Esophagus squamous epithelium (tissue), 5 donors: ENCODE measurements at regions not wholly inside any gene's neighbourhood (a gene's known extent, or its start where the extent isn't known, plus 50 kb on each side); places are given as distances from the start of the nearest gene placed in this dataset.
"Not testable (repeated sequence)": the region's sequence is repeated elsewhere in the genome, so short reads cannot be mapped to it uniquely, and the experiment has no call there.

Experiments used
- DNase-seq: peaks from one replicate; lab custom pipeline; 2025; lab: John Stamatoyannopoulos, UW
- H3K27ac ChIP-seq, 4 donors: fragments of 200-600 bp; sonication (generic); one replicate each; pipeline ENCODE4 v1.5.1; 2016 to 2019; ENCODE audit warnings: mild to moderate bottlenecking in 1 of 4
- H3K27me3 ChIP-seq, 4 donors: fragments of 200-600 bp; sonication (generic); 1 replicate in 3 of 4; 2 replicates in 1 of 4; pipeline versions ENCODE4 v1.5.1 to v1.6.0; 2017 to 2021; ENCODE audit warnings: antibody characterized with exemption in 1 of 4
- H3K36me3 ChIP-seq, 3 donors: fragments of 200-600 bp; sonication (generic); one replicate each; pipeline ENCODE4 v1.5.1; 2016 to 2019
- H3K4me1 ChIP-seq, 3 donors: fragments of 200-600 bp; sonication (generic); one replicate each; pipeline ENCODE4 v1.5.1; 2017 to 2019
- H3K4me3 ChIP-seq, 4 donors: fragments of 200-600 bp; sonication (generic); 1 replicate in 3 of 4; 2 replicates in 1 of 4; pipeline ENCODE4 v1.5.1; 2016 to 2019; ENCODE audit warnings: mild to moderate bottlenecking in 2 of 4, moderate library complexity in 1 of 4
- H3K9me3 ChIP-seq, 3 donors: fragments of 200-600 bp; sonication (generic); one replicate each; pipeline ENCODE4 v1.5.1; 2016 to 2019
- CTCF ChIP-seq, 6 experiments: fragments of 450-650 bp in 4 of 6; fragments of 200-600 bp in 2 of 6; sonication (generic) in 2 of 6; IDR thresholded peaks; one replicate each; pipeline ENCODE4 v1.5.1; 2016 to 2019; ENCODE audit warnings: antibody characterized with exemption in 6 of 6, mild to moderate bottlenecking in 4 of 6, moderate library complexity in 4 of 6
- POLR2A ChIP-seq, 4 donors: fragments of 450-650 bp; IDR thresholded peaks; one replicate each; pipeline ENCODE4 v1.6.1; 2017; ENCODE audit warnings: antibody characterized with exemption in 4 of 4, mild to moderate bottlenecking in 4 of 4, moderate library complexity in 3 of 4
- WGBS, 2 donors: methylation state at CpG; one replicate each; pipeline ENCODE4 v1.1.5; 2018; 5-methylcytosine and 5-hydroxymethylcytosine counted together
- intact Hi-C: fragments of 100-400 bp; cut with DNase I; formaldehyde crosslinking; loops from one replicate; pipeline ENCODE4 v1.15.0; 2022
- donor health status: DM: yes; HTN: yes; CAD: no.

DNA sequence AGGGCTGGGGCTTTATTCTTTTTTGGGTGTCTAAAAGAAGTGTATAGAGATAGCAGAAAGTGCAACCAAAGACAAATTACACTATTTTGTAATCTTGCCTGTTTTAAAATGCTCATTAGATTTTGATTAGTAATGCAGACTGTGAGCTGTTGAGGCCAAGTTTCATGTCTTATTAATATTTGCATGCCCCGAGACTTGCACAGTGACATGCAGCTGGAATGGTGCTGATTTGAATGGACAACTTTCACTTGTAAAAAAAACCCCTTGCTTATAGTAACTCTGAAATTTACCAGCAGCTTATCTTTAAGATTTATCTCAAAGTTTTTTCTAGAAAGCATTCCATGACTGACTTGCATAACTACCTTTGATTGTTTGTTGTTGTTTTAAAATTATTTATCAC, 835.1 kb upstream of the IGFBP7 start:
- H3K36me3 ChIP-seq: no peaks in the 10 kb centered on the region
- intact Hi-C loops: no loop called here
- WGBS, 2 donors: 38 to 55% methylated on average over 1 of the region's 1 CpG
- no peak for TF ChIP-seq CTCF (IDR thresholded peaks at IDR 0.05)
- no peak for TF ChIP-seq POLR2A (IDR thresholded peaks at IDR 0.05)
- H3K27me3 ChIP-seq: no peaks in the 10 kb centered on the region
- no peaks in the 10 kb centered on the region for H3K9me3 ChIP-seq
- no peak for DNase-seq
- no peaks in the 10 kb centered on the region for H3K4me1 ChIP-seq
- no peak overlapping the region for H3K27ac ChIP-seq
- H3K4me3 ChIP-seq: no peak overlapping the region

DNA sequence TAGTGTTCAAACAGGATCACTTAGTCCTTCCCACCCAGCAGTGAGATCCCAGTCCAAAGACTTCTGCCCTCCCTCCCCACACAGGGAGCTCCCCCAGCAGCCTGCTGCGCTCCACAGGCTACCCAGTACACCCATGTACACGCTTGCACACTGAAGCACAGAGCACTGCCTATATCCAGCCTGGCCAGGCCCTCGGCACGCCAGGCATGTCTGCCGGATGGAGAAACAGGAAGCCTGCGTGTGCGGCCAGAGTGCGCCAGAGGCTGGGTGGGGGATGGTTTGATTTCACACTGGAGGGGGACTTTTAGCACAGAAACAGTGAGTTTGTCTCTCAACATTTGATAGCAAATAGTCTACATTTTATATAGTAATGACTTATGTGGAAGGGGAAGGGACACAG, 833.5 kb upstream of the IGFBP7 start:
- intact Hi-C loops: no loop called here
- H3K4me3 ChIP-seq: no peak overlapping the region
- H3K4me1 ChIP-seq: no peaks in the 10 kb centered on the region
- no peaks in the 10 kb centered on the region for H3K9me3 ChIP-seq
- H3K27ac ChIP-seq: no peak overlapping the region
- no peaks in the 10 kb centered on the region for H3K27me3 ChIP-seq
- WGBS, 2 donors: 61 to 70% methylated on average over 4 to 8 of the region's 8 CpGs
- no peak for DNase-seq
- TF ChIP-seq POLR2A (IDR thresholded peaks at IDR 0.05) (no peak), CTCF (IDR thresholded peaks at IDR 0.05) (no peak)
- H3K36me3 ChIP-seq: no peaks in the 10 kb centered on the region

DNA sequence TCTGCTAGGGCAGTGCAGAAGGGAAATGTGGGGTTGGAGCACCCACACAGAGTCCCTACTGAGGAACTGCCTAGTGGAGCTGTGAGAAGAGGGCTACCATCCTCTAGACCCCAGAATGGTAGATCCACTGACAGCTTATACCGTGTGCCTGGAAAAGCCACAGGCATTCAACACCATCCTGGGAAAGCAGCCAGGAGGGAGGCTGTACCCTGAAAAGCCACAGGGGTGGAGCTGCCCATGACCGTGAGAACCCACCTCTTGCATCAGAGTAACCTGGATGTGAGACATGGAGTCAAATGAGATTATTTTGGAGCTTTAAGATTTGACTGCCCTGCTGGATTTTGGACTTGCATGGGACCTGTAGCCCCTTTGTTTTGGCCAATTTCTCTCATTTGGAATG, 827.1 kb upstream of the IGFBP7 start:
- DNase-seq, H3K27ac ChIP-seq, H3K36me3 ChIP-seq, H3K27me3 ChIP-seq, H3K4me3 ChIP-seq, H3K4me1 ChIP-seq, H3K9me3 ChIP-seq, intact Hi-C loops: not testable (repeated sequence)
- 62 to 94% methylated on average over 2 of the region's 2 CpGs for WGBS, 2 donors

DNA sequence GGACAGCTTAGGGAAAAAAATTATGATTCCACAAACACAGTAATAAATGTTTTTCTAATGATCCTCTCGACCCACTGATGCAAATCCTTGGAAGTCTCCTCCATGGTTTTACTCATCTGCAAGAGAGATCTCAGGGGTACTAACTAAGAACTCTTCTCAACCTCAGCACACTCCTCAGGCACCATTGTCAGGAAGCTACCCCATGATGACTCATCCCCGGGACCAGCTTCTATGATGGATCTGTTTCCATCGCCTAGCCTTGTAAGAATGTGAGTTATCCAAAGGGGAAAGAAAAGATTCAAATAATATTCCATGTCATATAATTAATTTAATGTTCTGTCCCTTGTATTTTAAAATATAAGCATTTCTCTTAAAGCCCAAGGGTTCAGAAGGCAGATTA, 816.1 kb upstream of the IGFBP7 start:
- no peaks in the 10 kb centered on the region for H3K36me3 ChIP-seq
- DNase-seq: no peak
- H3K4me3 ChIP-seq: no peak overlapping the region
- no peaks in the 10 kb centered on the region for H3K4me1 ChIP-seq
- 78 to 79% methylated on average over 3 of the region's 3 CpGs for WGBS, 2 donors
- intact Hi-C loops: no loop called here
- H3K27ac ChIP-seq: no peak overlapping the region
- no peak for TF ChIP-seq CTCF (IDR thresholded peaks at IDR 0.05)
- TF ChIP-seq POLR2A (IDR thresholded peaks at IDR 0.05): no peak
- no peaks in the 10 kb centered on the region for H3K9me3 ChIP-seq
- H3K27me3 ChIP-seq: no peaks in the 10 kb centered on the region

GRCh38 chr4:57924951-57925350, 814.8 kb upstream of the IGFBP7 start:
- Histone ChIP-seq H3K27ac (no peak overlapping the region), H3K27me3 (no peaks in the 10 kb centered on the region), H3K9me3 (no peaks in the 10 kb centered on the region), H3K36me3 (no peaks in the 10 kb centered on the region), H3K4me1 (no peaks in the 10 kb centered on the region), H3K4me3 (no peak overlapping the region)
- TF ChIP-seq POLR2A (IDR thresholded peaks at IDR 0.05) (no peak), CTCF (IDR thresholded peaks at IDR 0.05) (no peak)
- intact Hi-C loops: no loop called here
- WGBS, 2 donors: 69 to 81% methylated on average over 1 of the region's 1 CpG
- no peak for DNase-seq

- H3K4me3 ChIP-seq: no peak overlapping the region
- no peaks in the 10 kb centered on the region for H3K9me3 ChIP-seq
- H3K27ac ChIP-seq: no peak overlapping the region
- TF ChIP-seq POLR2A (IDR thresholded peaks at IDR 0.05) (no peak), CTCF (IDR thresholded peaks at IDR 0.05) (no peak)
- DNase-seq: no peak
- no peaks in the 10 kb centered on the region for H3K27me3 ChIP-seq
- intact Hi-C loops: no loop called here
- no peaks in the 10 kb centered on the region for H3K36me3 ChIP-seq
- H3K4me1 ChIP-seq: no peaks in the 10 kb centered on the region
These were observed 806.3 kb upstream of the IGFBP7 start for GRCh38 chr4:57916479-57916878.
